Fibroblast of lung (primary cell): ENCODE measurements at regions not wholly inside any gene's neighbourhood (a gene's known extent, or its start where the extent isn't known, plus 50 kb on each side); places are given as distances from the start of the nearest gene placed in this dataset.
"Not testable (repeated sequence)": the region's sequence is repeated elsewhere in the genome, so short reads cannot be mapped to it uniquely, and the experiment has no call there.

Experiments used
- DNase-seq, 2 donors: peaks; one replicate each; pipeline versions ENCODE4 v3.0.0 to v3.0.0-alpha.2; 2010; ENCODE audit warnings: low read depth in 2 of 2
- H2AFZ ChIP-seq: 2 replicates; pipeline ENCODE4 v1.5.1; 2012; ENCODE audit warnings: low read length, control low read depth, inconsistent platforms
- H3K27ac ChIP-seq: 2 replicates; pipeline ENCODE4 v1.5.1; 2011; ENCODE audit warnings: low read length, control low read depth; ENCODE audit not compliant: insufficient read depth
- H3K27me3 ChIP-seq: 2 replicates; pipeline ENCODE4 v1.5.1; 2011; ENCODE audit warnings: mild to moderate bottlenecking, low read length; ENCODE audit not compliant: control insufficient read depth, insufficient read depth
- H3K36me3 ChIP-seq: 2 replicates; pipeline ENCODE4 v1.5.1; 2011; ENCODE audit warnings: low read length; ENCODE audit not compliant: control insufficient read depth, insufficient read depth
- H3K4me1 ChIP-seq: 2 replicates; pipeline ENCODE4 v1.5.1; 2011; ENCODE audit warnings: low read length; ENCODE audit not compliant: control insufficient read depth, insufficient read depth; ENCODE audit errors: extremely low read depth
- H3K4me2 ChIP-seq: 2 replicates; pipeline ENCODE4 v1.5.1; 2011; ENCODE audit warnings: low read length, control low read depth; ENCODE audit not compliant: insufficient read depth; ENCODE audit errors: extremely low read depth
- H3K4me3 ChIP-seq, 4 experiments: fragments of 200-600 bp in 1 of 4; sonication (generic) in 1 of 4; replicated peaks in 1 of 4; 2 replicates each; pipeline ENCODE4 v1.5.1; 2011 to 2016; ENCODE audit warnings: low read length in 4 of 4, low read depth in 3 of 4, mild to moderate bottlenecking in 3 of 4, control low read depth in 2 of 4, inconsistent platforms in 1 of 4, mixed read lengths in 1 of 4; ENCODE audit not compliant: insufficient read depth in 1 of 4; ENCODE audit errors: control extremely low read depth in 1 of 4
- H3K79me2 ChIP-seq: 2 replicates; pipeline ENCODE4 v1.5.1; 2012; ENCODE audit warnings: mild to moderate bottlenecking, low read length, inconsistent platforms; ENCODE audit not compliant: control insufficient read depth, insufficient read depth
- H3K9ac ChIP-seq: 2 replicates; pipeline ENCODE4 v1.5.1; 2011; ENCODE audit warnings: mild to moderate bottlenecking, low read length, control low read depth; ENCODE audit not compliant: insufficient read depth
- H3K9me3 ChIP-seq: 2 replicates; pipeline ENCODE4 v1.5.1; 2012; ENCODE audit warnings: low read depth, low read length; ENCODE audit not compliant: control insufficient read depth, insufficient read depth
- H4K20me1 ChIP-seq: 2 replicates; pipeline ENCODE4 v1.5.1; 2011; ENCODE audit warnings: low read length; ENCODE audit not compliant: control insufficient read depth, insufficient read depth; ENCODE audit errors: extremely low read depth
- EZH2 ChIP-seq: IDR thresholded peaks from 2 replicates; pipeline ENCODE4 v1.5.1; 2012; ENCODE audit warnings: low read length, control low read depth, mild to moderate bottlenecking; ENCODE audit errors: missing control alignments
- TF ChIP-seq, protein P1 (sequence below), 2 donors: IDR thresholded peaks in 1 of 2; conservative IDR thresholded peaks in 1 of 2; 1 replicate in 1 of 2; 2 replicates in 1 of 2; pipeline ENCODE4 v1.5.1; 2011 to 2012; ENCODE audit warnings: low read length in 2 of 2, control low read depth in 1 of 2, inconsistent platforms in 1 of 2, low read depth in 1 of 2, mild to moderate bottlenecking in 1 of 2

DNA sequence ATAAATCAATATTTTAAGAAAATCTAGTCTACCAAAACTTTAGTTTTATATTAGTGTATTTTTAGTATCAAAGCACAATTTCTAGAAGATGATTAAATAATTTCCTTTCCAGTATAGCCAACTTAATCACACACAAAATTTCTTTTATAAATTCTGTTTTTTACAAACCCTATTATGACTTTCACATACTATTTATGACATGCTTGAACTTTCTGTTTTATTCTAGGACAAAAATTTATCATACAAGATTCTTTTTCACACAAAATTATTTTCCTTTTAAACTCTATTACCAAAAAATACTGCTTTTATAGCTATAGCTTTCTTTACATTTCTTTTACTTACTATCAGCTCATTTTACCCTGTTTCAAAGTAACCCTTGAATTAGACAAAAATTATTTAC, 149.5 kb downstream of the OR13H1 start:
- Histone ChIP-seq H2AFZ (no peak overlapping the region), H3K9me3 (no peaks in the 10 kb centered on the region), H3K4me1 (no peaks in the 10 kb centered on the region), H3K4me3 (no peak overlapping the region), H3K27me3 (no peaks in the 10 kb centered on the region), H3K9ac (no peak overlapping the region), H3K79me2 (no peaks in the 10 kb centered on the region), H3K27ac (no peak overlapping the region), H3K4me2 (no peak overlapping the region), H4K20me1 (no peaks in the 10 kb centered on the region), H3K36me3 (no peaks in the 10 kb centered on the region)
- DNase-seq = no peak
- TF ChIP-seq, protein P1, sequence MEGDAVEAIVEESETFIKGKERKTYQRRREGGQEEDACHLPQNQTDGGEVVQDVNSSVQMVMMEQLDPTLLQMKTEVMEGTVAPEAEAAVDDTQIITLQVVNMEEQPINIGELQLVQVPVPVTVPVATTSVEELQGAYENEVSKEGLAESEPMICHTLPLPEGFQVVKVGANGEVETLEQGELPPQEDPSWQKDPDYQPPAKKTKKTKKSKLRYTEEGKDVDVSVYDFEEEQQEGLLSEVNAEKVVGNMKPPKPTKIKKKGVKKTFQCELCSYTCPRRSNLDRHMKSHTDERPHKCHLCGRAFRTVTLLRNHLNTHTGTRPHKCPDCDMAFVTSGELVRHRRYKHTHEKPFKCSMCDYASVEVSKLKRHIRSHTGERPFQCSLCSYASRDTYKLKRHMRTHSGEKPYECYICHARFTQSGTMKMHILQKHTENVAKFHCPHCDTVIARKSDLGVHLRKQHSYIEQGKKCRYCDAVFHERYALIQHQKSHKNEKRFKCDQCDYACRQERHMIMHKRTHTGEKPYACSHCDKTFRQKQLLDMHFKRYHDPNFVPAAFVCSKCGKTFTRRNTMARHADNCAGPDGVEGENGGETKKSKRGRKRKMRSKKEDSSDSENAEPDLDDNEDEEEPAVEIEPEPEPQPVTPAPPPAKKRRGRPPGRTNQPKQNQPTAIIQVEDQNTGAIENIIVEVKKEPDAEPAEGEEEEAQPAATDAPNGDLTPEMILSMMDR (conservative IDR thresholded peaks at IDR 0.05 in 1 of 2, IDR thresholded peaks at IDR 0.05 in 1 of 2; ENCODE audit: low read depth in 1 of 2, low read length in 2 of 2) = no peak
- TF ChIP-seq EZH2 = no peak

DNA sequence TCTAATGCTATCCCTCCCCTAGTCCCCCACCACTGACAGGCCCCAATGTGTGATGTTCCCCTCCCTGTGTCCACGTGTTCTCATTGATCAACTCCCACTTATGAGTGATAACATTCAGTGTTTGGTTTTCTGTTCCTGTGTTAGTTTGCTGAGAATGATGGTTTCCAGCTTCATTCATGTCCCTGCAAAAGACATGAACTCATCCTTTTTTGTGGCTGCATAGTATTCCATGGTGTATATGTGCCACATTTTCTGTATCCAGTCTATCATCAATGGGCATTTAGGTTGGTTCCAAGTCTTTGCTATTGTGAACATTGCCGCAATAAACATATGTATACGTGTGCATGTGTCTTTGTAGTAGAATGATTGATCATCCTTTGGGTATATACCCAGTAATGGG, 153.1 kb downstream of the OR13H1 start:
- not testable (repeated sequence) for H3K9me3 ChIP-seq, H2AFZ ChIP-seq, H3K27me3 ChIP-seq, H4K20me1 ChIP-seq, H3K9ac ChIP-seq, H3K4me3 ChIP-seq, DNase-seq, H3K36me3 ChIP-seq, H3K79me2 ChIP-seq, H3K4me1 ChIP-seq, H3K4me2 ChIP-seq, H3K27ac ChIP-seq

DNA sequence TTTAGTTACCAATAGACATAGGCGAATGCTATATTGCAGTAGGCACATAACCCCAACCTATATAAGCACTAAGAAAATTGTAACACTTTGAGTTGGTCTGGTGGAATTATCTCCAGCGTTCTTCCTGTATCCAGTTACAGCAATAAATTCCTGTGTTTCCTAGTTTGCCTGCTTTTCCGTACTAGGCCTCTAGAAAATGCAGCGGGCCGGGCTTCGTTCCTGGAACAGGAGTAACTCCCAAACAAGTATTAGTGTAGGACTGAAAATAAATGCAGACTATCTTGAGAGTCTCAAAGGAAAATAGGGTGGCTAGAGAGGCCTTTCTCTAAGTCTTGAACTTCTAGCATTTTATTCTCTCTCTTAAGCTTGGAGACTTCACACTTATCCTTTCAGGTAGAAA, 159.8 kb downstream of the OR13H1 start:
- Histone ChIP-seq H3K27ac (no peak overlapping the region), H3K9me3 (no peaks in the 10 kb centered on the region), H3K4me1 (no peaks in the 10 kb centered on the region), H3K4me2 (peak overlapping the region; percentile 15), H4K20me1 (no peaks in the 10 kb centered on the region), H3K9ac (no peak overlapping the region), H2AFZ (no peak overlapping the region), H3K79me2 (no peaks in the 10 kb centered on the region), H3K36me3 (no peaks in the 10 kb centered on the region), H3K27me3 (no peaks in the 10 kb centered on the region), H3K4me3 (no peak overlapping the region)
- no peak for TF ChIP-seq EZH2
- TF ChIP-seq, protein P1 (conservative IDR thresholded peaks at IDR 0.05 in 1 of 2, IDR thresholded peaks at IDR 0.05 in 1 of 2; ENCODE audit: low read depth in 1 of 2, low read length in 2 of 2) = no peak
- no peak for DNase-seq
